ENCODE measurements at regions not wholly inside any gene's neighbourhood (a gene's known extent, or its start where the extent isn't known, plus 50 kb on each side); places are given as distances from the start of the nearest gene placed in this dataset.

DNA sequence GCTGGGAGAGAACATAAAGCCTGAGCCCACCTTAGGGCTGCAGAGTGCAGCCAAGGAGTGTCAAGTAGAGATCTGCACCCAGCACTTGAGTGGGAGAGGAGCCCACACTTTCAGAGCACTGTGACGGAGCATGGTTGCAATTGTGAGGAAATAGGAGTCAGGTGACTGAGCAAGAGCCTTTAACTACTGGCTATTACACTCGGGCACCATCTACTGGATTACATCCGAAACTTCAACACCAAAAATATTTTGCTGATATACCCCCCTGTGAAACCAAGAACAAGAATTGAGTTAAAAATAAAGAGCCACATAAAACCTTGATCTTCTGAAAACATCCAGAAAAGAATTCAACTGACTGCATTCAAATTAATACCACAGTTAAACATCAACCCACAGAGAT is 657.9 kb downstream of the NXPH1 start:
- TF ChIP-seq, protein P1, sequence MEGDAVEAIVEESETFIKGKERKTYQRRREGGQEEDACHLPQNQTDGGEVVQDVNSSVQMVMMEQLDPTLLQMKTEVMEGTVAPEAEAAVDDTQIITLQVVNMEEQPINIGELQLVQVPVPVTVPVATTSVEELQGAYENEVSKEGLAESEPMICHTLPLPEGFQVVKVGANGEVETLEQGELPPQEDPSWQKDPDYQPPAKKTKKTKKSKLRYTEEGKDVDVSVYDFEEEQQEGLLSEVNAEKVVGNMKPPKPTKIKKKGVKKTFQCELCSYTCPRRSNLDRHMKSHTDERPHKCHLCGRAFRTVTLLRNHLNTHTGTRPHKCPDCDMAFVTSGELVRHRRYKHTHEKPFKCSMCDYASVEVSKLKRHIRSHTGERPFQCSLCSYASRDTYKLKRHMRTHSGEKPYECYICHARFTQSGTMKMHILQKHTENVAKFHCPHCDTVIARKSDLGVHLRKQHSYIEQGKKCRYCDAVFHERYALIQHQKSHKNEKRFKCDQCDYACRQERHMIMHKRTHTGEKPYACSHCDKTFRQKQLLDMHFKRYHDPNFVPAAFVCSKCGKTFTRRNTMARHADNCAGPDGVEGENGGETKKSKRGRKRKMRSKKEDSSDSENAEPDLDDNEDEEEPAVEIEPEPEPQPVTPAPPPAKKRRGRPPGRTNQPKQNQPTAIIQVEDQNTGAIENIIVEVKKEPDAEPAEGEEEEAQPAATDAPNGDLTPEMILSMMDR (IDR thresholded peaks at IDR 0.05; ENCODE audit: low read depth, low read length), result peak; percentile 53
- no peak for TF ChIP-seq POLR2A (IDR thresholded peaks at IDR 0.05; ENCODE audit: extremely low read depth, insufficient read length)
- TF ChIP-seq, protein P2, sequence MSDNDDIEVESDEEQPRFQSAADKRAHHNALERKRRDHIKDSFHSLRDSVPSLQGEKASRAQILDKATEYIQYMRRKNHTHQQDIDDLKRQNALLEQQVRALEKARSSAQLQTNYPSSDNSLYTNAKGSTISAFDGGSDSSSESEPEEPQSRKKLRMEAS (IDR thresholded peaks at IDR 0.05; ENCODE audit: low read depth, low read length), result no peak

Measured in NB4 (cell line).